ENCODE measurements at regions not wholly inside any gene's neighbourhood (a gene's known extent, or its start where the extent isn't known, plus 50 kb on each side); places are given as distances from the start of the nearest gene placed in this dataset.
A peak's percentile ranks its signal among the peaks of the same experiment; 100 is the strongest.

GRCh38 chr1:222105393-222105737, 363.5 kb upstream of the DUSP10 start:
- DNase-seq (ENCODE audit: low read depth), result no peak

- DNase-seq (ENCODE audit: low read depth), result no peak
Measured at GRCh38 chr1:222104694-222105392, 363.0 kb upstream of the DUSP10 start.

GRCh38 chr1:222104097-222104496, 362.2 kb upstream of the DUSP10 start:
- DNase-seq (ENCODE audit: low read depth), result no peak

GRCh38 chr1:222099746-222100145, 357.9 kb upstream of the DUSP10 start:
- no peak for DNase-seq (ENCODE audit: low read depth)

GRCh38 chr1:222098404-222098803, 356.5 kb upstream of the DUSP10 start:
- no peak for DNase-seq (ENCODE audit: low read depth)

GRCh38 chr1:222097588-222097987, 355.7 kb upstream of the DUSP10 start:
- no peak for DNase-seq (ENCODE audit: low read depth)

GRCh38 chr1:222096883-222097282, 355.0 kb upstream of the DUSP10 start:
- no peak for DNase-seq (ENCODE audit: low read depth)

GRCh38 chr1:222096476-222096772, 354.5 kb upstream of the DUSP10 start:
- DNase-seq (ENCODE audit: low read depth), result no peak

- peak; percentile 48 for DNase-seq (ENCODE audit: low read depth)
Measured at GRCh38 chr1:222095606-222096475, 354.0 kb upstream of the DUSP10 start.

GRCh38 chr1:222093518-222093917, 351.6 kb upstream of the DUSP10 start:
- DNase-seq (ENCODE audit: low read depth), result no peak

- DNase-seq (ENCODE audit: low read depth), result peak; percentile 64
Measured at GRCh38 chr1:222090103-222090502, 348.2 kb upstream of the DUSP10 start.

- DNase-seq (ENCODE audit: low read depth), result no peak
Measured at GRCh38 chr1:222087221-222087920, 345.5 kb upstream of the DUSP10 start.

GRCh38 chr1:222084996-222085395, 343.1 kb upstream of the DUSP10 start:
- DNase-seq (ENCODE audit: low read depth), result peak; percentile 17

GRCh38 chr1:222084048-222084447, 342.2 kb upstream of the DUSP10 start:
- no peak for DNase-seq (ENCODE audit: low read depth)

- DNase-seq (ENCODE audit: low read depth), result peak; percentile 43
Measured at GRCh38 chr1:222081859-222082258, 340.0 kb upstream of the DUSP10 start.

GRCh38 chr1:222079566-222079965, 337.7 kb upstream of the DUSP10 start:
- DNase-seq (ENCODE audit: low read depth), result no peak

GRCh38 chr1:222077206-222077605, 335.3 kb upstream of the DUSP10 start:
- DNase-seq (ENCODE audit: low read depth), result no peak

GRCh38 chr1:222074317-222074716, 332.4 kb upstream of the DUSP10 start:
- DNase-seq (ENCODE audit: low read depth), result no peak

- DNase-seq (ENCODE audit: low read depth), result peak; percentile 87
Measured at GRCh38 chr1:222073307-222073995, 331.6 kb upstream of the DUSP10 start.

- no peak for DNase-seq (ENCODE audit: low read depth)
Measured at GRCh38 chr1:222071387-222071786, 329.5 kb upstream of the DUSP10 start.

GRCh38 chr1:222068937-222069336, 327.0 kb upstream of the DUSP10 start:
- DNase-seq (ENCODE audit: low read depth), result peak; percentile 52

GRCh38 chr1:222068101-222068500, 326.2 kb upstream of the DUSP10 start:
- DNase-seq (ENCODE audit: low read depth), result no peak
